Retinal pigment epithelial cell (primary cell): ENCODE measurements at regions not wholly inside any gene's neighbourhood (a gene's known extent, or its start where the extent isn't known, plus 50 kb on each side); places are given as distances from the start of the nearest gene placed in this dataset.

Experiments
- DNase-seq: peaks from one replicate; pipeline ENCODE4 v3.0.0-alpha.2; 2010; ENCODE audit warnings: low read depth
- H3K4me3 ChIP-seq: 2 replicates; pipeline ENCODE4 v1.5.1; 2011; ENCODE audit warnings: mild to moderate bottlenecking, low read length, control low read depth, moderate library complexity
- TF ChIP-seq, protein P1 (sequence below): conservative IDR thresholded peaks from 2 replicates; pipeline ENCODE4 v1.5.1; 2011; ENCODE audit warnings: low read depth, low read length, control low read depth, inconsistent platforms

DNA sequence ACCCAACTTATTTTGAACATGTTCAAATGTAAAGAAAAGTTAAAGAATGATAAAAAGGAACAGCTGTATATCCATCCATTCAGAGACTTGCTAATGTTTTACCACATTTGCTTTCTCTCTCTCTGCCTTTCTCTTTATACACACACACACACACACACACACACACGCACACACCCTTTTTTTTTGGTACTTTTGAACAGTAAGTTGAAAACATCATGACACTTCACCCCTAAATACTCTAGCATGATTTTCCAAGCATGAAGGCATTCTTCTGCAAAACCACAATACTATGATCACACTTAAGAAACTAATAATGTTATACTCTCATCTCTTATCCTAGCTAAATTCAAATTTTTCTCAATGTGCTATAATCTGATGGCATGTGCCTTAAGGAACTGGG lies 192.3 kb downstream of the UTRN start:
- DNase-seq, result no peak
- H3K4me3 ChIP-seq, result no peak overlapping the region
- TF ChIP-seq, protein P1, sequence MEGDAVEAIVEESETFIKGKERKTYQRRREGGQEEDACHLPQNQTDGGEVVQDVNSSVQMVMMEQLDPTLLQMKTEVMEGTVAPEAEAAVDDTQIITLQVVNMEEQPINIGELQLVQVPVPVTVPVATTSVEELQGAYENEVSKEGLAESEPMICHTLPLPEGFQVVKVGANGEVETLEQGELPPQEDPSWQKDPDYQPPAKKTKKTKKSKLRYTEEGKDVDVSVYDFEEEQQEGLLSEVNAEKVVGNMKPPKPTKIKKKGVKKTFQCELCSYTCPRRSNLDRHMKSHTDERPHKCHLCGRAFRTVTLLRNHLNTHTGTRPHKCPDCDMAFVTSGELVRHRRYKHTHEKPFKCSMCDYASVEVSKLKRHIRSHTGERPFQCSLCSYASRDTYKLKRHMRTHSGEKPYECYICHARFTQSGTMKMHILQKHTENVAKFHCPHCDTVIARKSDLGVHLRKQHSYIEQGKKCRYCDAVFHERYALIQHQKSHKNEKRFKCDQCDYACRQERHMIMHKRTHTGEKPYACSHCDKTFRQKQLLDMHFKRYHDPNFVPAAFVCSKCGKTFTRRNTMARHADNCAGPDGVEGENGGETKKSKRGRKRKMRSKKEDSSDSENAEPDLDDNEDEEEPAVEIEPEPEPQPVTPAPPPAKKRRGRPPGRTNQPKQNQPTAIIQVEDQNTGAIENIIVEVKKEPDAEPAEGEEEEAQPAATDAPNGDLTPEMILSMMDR, result no peak

GRCh38 chr6:144477856-144478255 lies 192.7 kb downstream of the UTRN start:
- TF ChIP-seq, protein P1, result no peak
- DNase-seq, result no peak
- H3K4me3 ChIP-seq, result no peak overlapping the region

GRCh38 chr6:144478483-144478882 lies 193.3 kb downstream of the UTRN start:
- no peak for DNase-seq
- TF ChIP-seq, protein P1, result no peak
- no peak overlapping the region for H3K4me3 ChIP-seq

DNA sequence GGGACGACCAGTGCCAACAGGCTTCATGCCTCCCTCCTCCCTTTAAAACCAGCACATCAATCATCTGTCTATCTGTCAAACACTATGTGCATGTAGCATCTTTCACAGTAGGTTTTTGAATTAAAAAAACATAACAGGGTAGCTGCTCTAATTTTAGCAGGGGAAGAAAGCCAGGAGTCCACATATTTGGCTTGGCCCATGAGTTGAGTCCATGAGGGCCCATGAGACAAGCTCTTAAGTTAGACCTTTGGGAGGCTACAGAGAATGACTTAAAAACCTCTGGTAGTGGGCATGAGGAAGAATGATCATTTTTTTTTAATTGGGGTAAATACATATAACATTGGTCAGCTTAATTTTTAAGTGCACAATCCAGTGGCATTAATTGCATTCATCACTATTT lies 194.9 kb downstream of the UTRN start:
- TF ChIP-seq, protein P1, result no peak
- no peak overlapping the region for H3K4me3 ChIP-seq
- DNase-seq, result no peak

- DNase-seq, result no peak
- no peak overlapping the region for H3K4me3 ChIP-seq
- TF ChIP-seq, protein P1, result no peak
These were observed 195.3 kb downstream of the UTRN start for GRCh38 chr6:144480473-144480872.

DNA sequence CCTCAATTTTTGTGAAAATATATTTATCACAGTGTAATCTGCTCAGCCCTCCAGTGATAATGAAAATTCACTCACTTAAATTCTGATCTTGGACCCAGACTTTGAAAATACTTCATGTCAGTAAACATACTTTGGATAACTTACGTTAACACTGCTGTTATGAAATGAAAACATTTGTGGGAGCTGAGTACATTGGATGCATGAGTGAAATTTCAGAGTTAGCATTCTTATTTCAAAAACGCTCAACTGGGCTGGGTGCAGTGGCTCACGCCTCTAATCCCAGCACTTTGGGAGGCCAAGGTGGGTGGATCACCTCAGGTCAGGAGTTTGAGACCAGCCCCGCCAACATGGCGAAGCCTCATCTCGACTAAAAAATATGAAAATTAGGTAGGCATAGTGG lies 196.4 kb downstream of the UTRN start:
- no peak overlapping the region for H3K4me3 ChIP-seq
- TF ChIP-seq, protein P1, result no peak
- DNase-seq, result no peak

DNA sequence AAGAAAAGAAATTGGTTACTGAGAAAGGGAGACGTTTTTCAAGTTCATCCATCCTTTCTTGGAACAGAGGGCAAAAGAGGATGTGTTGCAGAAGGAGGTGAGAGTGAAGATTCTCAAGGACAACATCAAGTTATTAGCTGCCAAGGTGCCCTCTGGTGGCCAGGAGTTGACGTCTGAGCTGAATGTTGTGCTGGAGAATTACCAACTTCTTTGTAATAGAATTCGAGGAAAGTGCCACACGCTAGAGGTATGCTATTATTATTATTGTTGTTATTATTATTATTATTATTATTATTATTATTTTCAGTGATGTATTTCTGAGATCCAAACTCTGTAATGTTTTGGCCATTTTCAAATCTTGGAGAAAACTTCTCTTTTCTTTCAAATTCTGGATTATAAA lies 197.0 kb downstream of the UTRN start:
- H3K4me3 ChIP-seq, result no peak overlapping the region
- TF ChIP-seq, protein P1, result peak; percentile 76
- peak; percentile 38 for DNase-seq
